H9 (cell line): ENCODE measurements at regions not wholly inside any gene's neighbourhood (a gene's known extent, or its start where the extent isn't known, plus 50 kb on each side); places are given as distances from the start of the nearest gene placed in this dataset.

Experiments
- DNase-seq: peaks from one replicate; pipeline ENCODE4 v3.0.0-alpha.2; 2017
- H2AFZ ChIP-seq: one replicate; pipeline ENCODE4 v1.6.1; 2013; ENCODE audit warnings: mild to moderate bottlenecking, low read length, control low read depth, moderate library complexity
- H2AK5ac ChIP-seq: 2 replicates; pipeline ENCODE4 v1.6.1; 2013; ENCODE audit warnings: low read length, control low read depth, mixed read lengths; ENCODE audit not compliant: insufficient read length
- H2BK120ac ChIP-seq: one replicate; pipeline ENCODE4 v1.6.1; 2013; ENCODE audit warnings: low read depth, mild to moderate bottlenecking, low read length, control low read depth, inconsistent platforms; ENCODE audit not compliant: poor library complexity, severe bottlenecking
- H2BK12ac ChIP-seq: 2 replicates; pipeline ENCODE4 v1.6.1; 2013; ENCODE audit warnings: low read length, control low read depth, mixed read lengths, low read depth; ENCODE audit not compliant: insufficient read length
- H2BK15ac ChIP-seq: 2 replicates; pipeline ENCODE4 v1.6.1; 2013; ENCODE audit warnings: low read depth, low read length, control low read depth
- H2BK20ac ChIP-seq: one replicate; pipeline ENCODE4 v1.6.1; 2013; ENCODE audit warnings: low read depth, mild to moderate bottlenecking, low read length, control low read depth, inconsistent platforms; ENCODE audit not compliant: poor library complexity, severe bottlenecking
- H2BK5ac ChIP-seq: 2 replicates; pipeline ENCODE4 v1.6.1; 2013; ENCODE audit warnings: low read length, control low read depth, mixed read lengths; ENCODE audit not compliant: insufficient read length
- H3K14ac ChIP-seq: 2 replicates; pipeline ENCODE4 v1.6.1; 2013; ENCODE audit warnings: low read length, control low read depth; ENCODE audit not compliant: insufficient read depth
- H3K18ac ChIP-seq: 2 replicates; pipeline ENCODE4 v1.6.1; 2013; ENCODE audit warnings: low read depth, mild to moderate bottlenecking, mixed read lengths, low read length, control low read depth; ENCODE audit not compliant: insufficient read length
- H3K23ac ChIP-seq: 2 replicates; pipeline ENCODE4 v1.6.1; 2013; ENCODE audit warnings: low read length, control low read depth, mixed read lengths, low read depth; ENCODE audit not compliant: insufficient read length
- H3K23me2 ChIP-seq: 2 replicates; pipeline ENCODE4 v1.6.1; 2013; ENCODE audit warnings: low read depth, mild to moderate bottlenecking, mixed read lengths, low read length, control low read depth; ENCODE audit not compliant: insufficient read length, poor library complexity, severe bottlenecking
- H3K27ac ChIP-seq: 2 replicates; pipeline ENCODE4 v1.5.1; 2013; ENCODE audit warnings: low read length, control low read depth, mixed read lengths, low read depth; ENCODE audit not compliant: insufficient read length
- H3K27me3 ChIP-seq: 2 replicates; pipeline ENCODE4 v1.6.1; 2013; ENCODE audit warnings: low read length, control low read depth, inconsistent platforms; ENCODE audit not compliant: insufficient read depth
- H3K4ac ChIP-seq: 2 replicates; pipeline ENCODE4 v1.6.1; 2013; ENCODE audit warnings: low read depth, mild to moderate bottlenecking, control low read depth, inconsistent platforms, low read length, moderate library complexity
- H3K4me1 ChIP-seq: 2 replicates; pipeline ENCODE4 v1.6.1; 2013; ENCODE audit warnings: low read length, control low read depth, inconsistent platforms; ENCODE audit not compliant: insufficient read depth
- H3K4me2 ChIP-seq: 2 replicates; pipeline ENCODE4 v1.6.1; 2013; ENCODE audit warnings: low read length, control low read depth, mixed read lengths; ENCODE audit not compliant: insufficient read length, insufficient read depth
- H3K56ac ChIP-seq: 2 replicates; pipeline ENCODE4 v1.6.1; 2013; ENCODE audit warnings: low read depth, mild to moderate bottlenecking, mixed read lengths, low read length, control low read depth; ENCODE audit not compliant: insufficient read length
- H3K79me1 ChIP-seq: 2 replicates; pipeline ENCODE4 v1.6.1; 2013; ENCODE audit warnings: low read depth, mild to moderate bottlenecking, moderate library complexity, low read length, control low read depth, inconsistent platforms; ENCODE audit not compliant: insufficient read depth, poor library complexity, severe bottlenecking
- H3K79me2 ChIP-seq: 2 replicates; pipeline ENCODE4 v1.6.1; 2013; ENCODE audit warnings: low read length, control low read depth, inconsistent platforms; ENCODE audit not compliant: insufficient read depth
- H3K9ac ChIP-seq: 2 replicates; pipeline ENCODE4 v1.6.1; 2013; ENCODE audit warnings: low read length, control low read depth, mixed read lengths; ENCODE audit not compliant: insufficient read length; ENCODE audit errors: extremely low read depth
- H3K9me3 ChIP-seq: one replicate; pipeline ENCODE4 v1.6.1; 2013; ENCODE audit warnings: low read depth, low read length, inconsistent platforms; ENCODE audit not compliant: control insufficient read depth
- H3T11ph ChIP-seq: one replicate; pipeline ENCODE4 v1.6.1; 2013; ENCODE audit warnings: mild to moderate bottlenecking, low read length, control low read depth, inconsistent platforms
- H4K20me1 ChIP-seq: one replicate; pipeline ENCODE4 v1.6.1; 2013; ENCODE audit not compliant: control insufficient read depth, insufficient read length, insufficient read depth
- H4K5ac ChIP-seq: 2 replicates; pipeline ENCODE4 v1.6.1; 2013; ENCODE audit warnings: low read depth, mild to moderate bottlenecking, mixed read lengths, low read length, control low read depth; ENCODE audit not compliant: insufficient read length
- H4K8ac ChIP-seq: replicated peaks from 2 replicates; pipeline ENCODE4 v1.6.1; 2013; ENCODE audit warnings: low read length, control low read depth, mixed read lengths, low read depth; ENCODE audit not compliant: insufficient read length
- H4K91ac ChIP-seq: 2 replicates; pipeline ENCODE4 v1.6.1; 2013; ENCODE audit warnings: low read depth, mild to moderate bottlenecking, moderate library complexity, mixed read lengths, low read length, control low read depth; ENCODE audit not compliant: insufficient read length
- H3K27ac Mint-ChIP-seq, 3 experiments: 2 replicates in 2 of 3; 3 replicates in 1 of 3; pipeline ENCODE4 v1.8.0; 2020 to 2021; ENCODE audit warnings: mixed read lengths in 3 of 3, mild to moderate bottlenecking in 1 of 3, moderate library complexity in 1 of 3
- H3K27me3 Mint-ChIP-seq: 2 replicates; pipeline ENCODE4 v1.8.0; 2021; ENCODE audit warnings: low read depth, mild to moderate bottlenecking, moderate library complexity, mixed read lengths
- H3K36me3 Mint-ChIP-seq, 3 experiments: 2 replicates in 2 of 3; 3 replicates in 1 of 3; pipeline ENCODE4 v1.8.0; 2020 to 2021; ENCODE audit warnings: low read depth in 3 of 3, mixed read lengths in 3 of 3; ENCODE audit not compliant: insufficient read depth in 1 of 3
- H3K4me1 Mint-ChIP-seq, 2 experiments: 2 replicates each; pipeline ENCODE4 v1.8.0; 2020; ENCODE audit warnings: mixed read lengths in 2 of 2
- H3K4me3 Mint-ChIP-seq, 2 experiments: 2 replicates in 1 of 2; 3 replicates in 1 of 2; pipeline ENCODE4 v1.8.0; 2020 to 2021; ENCODE audit warnings: mild to moderate bottlenecking in 2 of 2, mixed read lengths in 2 of 2, moderate library complexity in 1 of 2
- H3K9me3 Mint-ChIP-seq, 2 experiments: 2 replicates in 1 of 2; 3 replicates in 1 of 2; pipeline ENCODE4 v1.8.0; 2020; ENCODE audit warnings: mild to moderate bottlenecking in 2 of 2, mixed read lengths in 2 of 2, moderate library complexity in 1 of 2
- CTCF ChIP-seq: fragments of 200-600 bp; sonication (generic); conservative IDR thresholded peaks from 3 replicates; pipeline ENCODE4 v1.8.0; 2021; ENCODE audit warnings: antibody characterized with exemption, mild to moderate bottlenecking
- WGBS: extraction: QIAGEN DNeasy Blood & Tissue Kit; methylation state at CpG from one replicate; pipeline ENCODE4 v1.1.7; 2013; ENCODE audit warnings: missing lambda C conversion rate, low lambda C conversion rate, mixed read lengths; ENCODE audit not compliant: insufficient read length; ENCODE audit errors: extremely low coverage; 5-methylcytosine and 5-hydroxymethylcytosine counted together

- H2BK120ac ChIP-seq, result no peak overlapping the region
Observed at GRCh38 chr6:34606477-34607265, 50.5 kb upstream of the SPDEF start.

More at GRCh38 chr6:34606477-34607265, 50.5 kb upstream of the SPDEF start:
- Histone ChIP-seq H3K23ac (no peak overlapping the region), H3K23me2 (peaks cover 1% of the 10 kb centered on the region), H4K20me1 (no peaks in the 10 kb centered on the region), H2AFZ (no peak overlapping the region), H4K91ac (no peak overlapping the region), H2AK5ac (no peak overlapping the region), H3K18ac (no peak overlapping the region), H3K79me1 (no peaks in the 10 kb centered on the region), H2BK5ac (no peak overlapping the region), H3K9me3 (no peaks in the 10 kb centered on the region), H3T11ph (no peak overlapping the region), H3K56ac (no peak overlapping the region), H2BK20ac (no peak overlapping the region), H3K27ac (no peak overlapping the region), H3K14ac (no peak overlapping the region), H3K27me3 (no peaks in the 10 kb centered on the region), H3K9ac (no peak overlapping the region), H3K4me2 (no peak overlapping the region), H4K5ac (no peak overlapping the region), H4K8ac (no peak overlapping the region), H2BK15ac (no peak overlapping the region), H3K4ac (no peak overlapping the region), H3K4me1 (peaks cover 5% of the 10 kb centered on the region; the same call in 1 of the 2 replicates), H3K79me2 (no peaks in the 10 kb centered on the region), H2BK12ac (no peak overlapping the region)
- Mint-ChIP-seq H3K36me3 (peaks cover 3 to 17% (median 14%) of the 10 kb centered on the region in 3 experiments; a peak in 6 of 7 replicates), H3K4me3 (no peak overlapping the region), H3K9me3 (no peaks in the 10 kb centered on the region), H3K27ac (peak overlapping the region in 1 of 3 experiments; percentile 72; a peak in 1 of 7 replicates), H3K27me3 (no peaks in the 10 kb centered on the region), H3K4me1 (peaks cover 14 to 19% of the 10 kb centered on the region in 2 experiments)
- DNase-seq, result no peak
- TF ChIP-seq CTCF, result no peak
- no CpG with 5 or more reads among the region's 11 CpGs for WGBS
